ENCODE measurements at regions not wholly inside any gene's neighbourhood (a gene's known extent, or its start where the extent isn't known, plus 50 kb on each side); places are given as distances from the start of the nearest gene placed in this dataset.
"Not testable (repeated sequence)": the region's sequence is repeated elsewhere in the genome, so short reads cannot be mapped to it uniquely, and the experiment has no call there.

DNA sequence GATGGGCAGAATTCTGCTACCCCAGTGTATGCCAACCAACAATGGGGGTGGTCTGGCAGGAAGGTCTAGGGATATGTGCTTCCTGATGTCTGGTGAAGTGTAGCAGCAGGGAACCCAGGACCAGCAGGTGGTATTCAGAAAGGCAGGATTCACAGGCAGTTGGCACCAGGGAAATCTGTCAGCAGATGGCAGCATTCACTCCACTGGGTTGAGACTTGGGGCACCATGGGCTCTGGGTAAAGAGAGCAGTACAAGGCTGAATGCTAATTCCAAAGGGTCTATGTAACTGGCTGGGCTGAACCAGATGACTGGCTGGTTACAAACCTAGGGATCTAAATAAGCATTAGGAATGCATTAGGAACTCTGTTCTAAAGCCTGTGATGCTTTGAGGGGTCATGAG, 466.9 kb upstream of the STXBP6 start:
- Mint-ChIP-seq H3K4me3 (no peak overlapping the region), H3K27me3 (no peaks in the 10 kb centered on the region), H3K9me3 (peaks cover 4 to 25% (median 9%) of the 10 kb centered on the region in 3 donors), H3K27ac (no peak overlapping the region), H3K4me1 (no peaks in the 10 kb centered on the region), H3K36me3 (no peaks in the 10 kb centered on the region)

- Mint-ChIP-seq H3K36me3 (peaks cover 1% of the 10 kb centered on the region), H3K27me3 (no peaks in the 10 kb centered on the region), H3K4me1 (no peaks in the 10 kb centered on the region), H3K9me3 (peaks cover 2 to 18% (median 13%) of the 10 kb centered on the region in 3 donors), H3K27ac (no peak overlapping the region), H3K4me3 (no peak overlapping the region)
These were observed 458.9 kb upstream of the STXBP6 start for GRCh38 chr14:25508845-25509244.

DNA sequence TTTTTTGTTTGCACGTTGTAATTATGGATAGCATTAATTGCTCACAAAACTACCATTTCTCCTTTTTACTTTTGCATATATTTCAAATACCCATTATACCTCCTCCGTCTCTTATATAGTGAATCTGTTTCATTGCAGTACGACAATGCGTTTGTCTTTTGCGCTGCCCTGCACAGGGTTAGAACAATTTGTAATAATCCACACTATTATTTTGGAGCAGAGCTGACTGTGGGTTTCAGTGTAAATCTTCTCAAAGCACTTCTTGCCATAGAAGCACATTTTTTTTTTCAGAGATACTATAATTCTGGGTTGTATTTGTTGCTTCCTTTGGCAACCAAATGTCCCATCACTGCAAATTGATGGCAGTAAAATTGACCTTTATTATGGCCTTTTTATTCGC, 451.8 kb upstream of the STXBP6 start:
- no peaks in the 10 kb centered on the region for H3K36me3 Mint-ChIP-seq
- no peaks in the 10 kb centered on the region for H3K4me1 Mint-ChIP-seq
- no peak overlapping the region for H3K27ac Mint-ChIP-seq
- no peaks in the 10 kb centered on the region for H3K27me3 Mint-ChIP-seq
- peaks cover 1 to 10% (median 2%) of the 10 kb centered on the region in 3 donors for H3K9me3 Mint-ChIP-seq
- H3K4me3 Mint-ChIP-seq, result no peak overlapping the region

- no peaks in the 10 kb centered on the region for H3K36me3 Mint-ChIP-seq
- H3K27me3 Mint-ChIP-seq, result no peaks in the 10 kb centered on the region
- H3K4me3 Mint-ChIP-seq, result no peak overlapping the region
- no peaks in the 10 kb centered on the region for H3K4me1 Mint-ChIP-seq
- peaks cover 0 to 4% (median 0%) of the 10 kb centered on the region in 3 donors for H3K9me3 Mint-ChIP-seq
- no peak overlapping the region for H3K27ac Mint-ChIP-seq
These were observed 439.0 kb upstream of the STXBP6 start for GRCh38 chr14:25488961-25489360.

DNA sequence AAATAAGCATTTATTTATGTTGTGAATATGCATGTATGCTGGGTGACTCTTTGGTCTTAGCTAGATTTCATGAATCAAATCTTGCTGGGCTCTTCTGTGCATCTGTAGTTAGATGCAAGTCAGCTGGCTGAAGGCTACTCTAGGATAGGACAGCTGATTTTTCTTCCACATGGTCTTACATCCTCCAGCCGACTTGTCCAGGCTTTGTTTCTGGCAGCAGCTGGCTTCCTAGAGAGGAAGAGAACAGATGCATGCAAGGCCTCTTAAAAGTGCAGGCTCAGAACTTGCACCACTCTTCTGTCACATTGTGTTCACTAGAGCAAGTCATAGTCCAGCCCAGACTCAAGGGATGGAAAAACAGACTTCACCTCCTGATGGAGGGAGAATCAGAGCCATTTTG, 435.4 kb upstream of the STXBP6 start:
- no peaks in the 10 kb centered on the region for H3K4me1 Mint-ChIP-seq
- peaks cover 0 to 13% (median 0%) of the 10 kb centered on the region in 3 donors for H3K9me3 Mint-ChIP-seq
- no peak overlapping the region for H3K4me3 Mint-ChIP-seq
- no peak overlapping the region for H3K27ac Mint-ChIP-seq
- no peaks in the 10 kb centered on the region for H3K36me3 Mint-ChIP-seq
- no peaks in the 10 kb centered on the region for H3K27me3 Mint-ChIP-seq

GRCh38 chr14:25484906-25485305, 435.0 kb upstream of the STXBP6 start:
- Mint-ChIP-seq H3K27ac (no peak overlapping the region), H3K4me1 (no peaks in the 10 kb centered on the region), H3K4me3 (no peak overlapping the region), H3K27me3 (no peaks in the 10 kb centered on the region), H3K9me3 (peaks cover 0 to 13% (median 0%) of the 10 kb centered on the region in 3 donors), H3K36me3 (no peaks in the 10 kb centered on the region)

- Mint-ChIP-seq H3K9me3 (peaks cover 0 to 13% (median 0%) of the 10 kb centered on the region in 3 donors), H3K27me3 (no peaks in the 10 kb centered on the region), H3K27ac (no peak overlapping the region), H3K36me3 (no peaks in the 10 kb centered on the region), H3K4me3 (no peak overlapping the region), H3K4me1 (no peaks in the 10 kb centered on the region)
These were observed 434.3 kb upstream of the STXBP6 start for GRCh38 chr14:25484235-25484634.

DNA sequence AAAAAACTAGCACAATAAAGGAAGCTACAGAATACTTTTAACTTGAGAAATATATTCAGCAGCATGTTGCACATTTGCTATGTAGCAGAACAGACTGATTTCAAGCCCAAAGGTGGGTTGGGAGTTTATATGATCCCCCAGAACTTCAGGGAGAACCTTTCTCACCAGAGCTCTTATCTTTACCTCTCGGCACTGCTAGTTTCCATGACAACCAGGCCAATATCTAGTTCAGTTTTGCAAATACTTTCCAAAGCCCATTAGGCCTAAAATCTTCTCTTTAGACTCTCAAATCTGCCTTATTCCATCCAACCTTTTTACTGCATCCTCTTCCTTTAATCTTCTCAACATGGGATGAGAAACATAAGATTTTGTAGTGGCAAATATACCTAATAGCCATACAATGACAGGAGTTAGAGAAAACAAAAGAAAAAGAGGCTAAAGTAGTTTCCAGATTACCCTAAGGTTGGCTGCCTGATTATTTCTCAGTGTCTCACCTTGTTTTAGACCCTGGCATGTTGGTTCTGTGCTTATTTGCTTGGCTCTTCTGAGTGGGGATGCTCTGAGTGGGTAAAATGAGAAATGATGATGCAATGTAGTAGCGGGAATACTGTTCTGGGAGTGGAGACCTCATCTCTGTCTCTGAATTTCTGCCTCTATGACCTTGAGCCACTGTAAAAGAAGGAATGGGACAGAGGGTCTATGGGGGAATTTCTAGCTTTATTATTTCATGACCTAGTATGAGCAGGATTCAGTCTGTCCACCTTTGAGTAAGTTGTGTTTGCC, 427.6 kb upstream of the STXBP6 start:
- H3K4me1 Mint-ChIP-seq, result no peaks in the 10 kb centered on the region
- H3K4me3 Mint-ChIP-seq, result no peak overlapping the region
- H3K36me3 Mint-ChIP-seq, result no peaks in the 10 kb centered on the region
- no peaks in the 10 kb centered on the region for H3K27me3 Mint-ChIP-seq
- no peak overlapping the region for H3K27ac Mint-ChIP-seq
- peaks cover 0 to 13% (median 1%) of the 10 kb centered on the region in 3 donors for H3K9me3 Mint-ChIP-seq

GRCh38 chr14:25472700-25473099, 422.8 kb upstream of the STXBP6 start:
- Mint-ChIP-seq H3K4me1 (no peaks in the 10 kb centered on the region), H3K9me3 (peaks cover 0 to 5% (median 1%) of the 10 kb centered on the region in 3 donors), H3K4me3 (no peak overlapping the region), H3K36me3 (no peaks in the 10 kb centered on the region), H3K27me3 (no peaks in the 10 kb centered on the region), H3K27ac (no peak overlapping the region)

GRCh38 chr14:25464772-25465171, 414.8 kb upstream of the STXBP6 start:
- H3K27ac Mint-ChIP-seq, result no peak overlapping the region
- peaks cover 0 to 8% (median 3%) of the 10 kb centered on the region in 3 donors for H3K9me3 Mint-ChIP-seq
- H3K4me1 Mint-ChIP-seq, result no peaks in the 10 kb centered on the region
- H3K36me3 Mint-ChIP-seq, result no peaks in the 10 kb centered on the region
- no peaks in the 10 kb centered on the region for H3K27me3 Mint-ChIP-seq
- no peak overlapping the region for H3K4me3 Mint-ChIP-seq

DNA sequence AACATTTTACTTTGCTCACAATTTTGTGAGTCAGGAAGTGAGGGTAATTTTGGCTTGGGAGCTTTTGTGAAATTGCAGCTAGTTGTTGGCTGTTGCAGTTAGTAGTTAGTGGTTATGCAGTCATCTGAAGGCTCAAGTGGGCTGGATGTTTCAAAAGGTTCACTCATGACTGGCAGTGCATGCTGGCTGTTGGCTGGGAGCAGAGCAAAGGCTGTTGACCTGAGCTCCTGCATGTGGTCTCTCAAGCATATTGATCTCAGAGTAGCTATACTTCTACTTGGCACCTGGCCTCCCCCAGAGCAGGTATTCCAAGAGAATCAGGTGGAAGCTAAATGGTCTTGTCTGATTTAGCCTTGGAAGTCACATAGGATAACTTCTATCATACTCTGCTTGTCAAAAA, 414.1 kb upstream of the STXBP6 start:
- no peak overlapping the region for H3K27ac Mint-ChIP-seq
- H3K4me1 Mint-ChIP-seq, result no peaks in the 10 kb centered on the region
- H3K36me3 Mint-ChIP-seq, result no peaks in the 10 kb centered on the region
- no peaks in the 10 kb centered on the region for H3K27me3 Mint-ChIP-seq
- H3K9me3 Mint-ChIP-seq, result peaks cover 0 to 8% (median 3%) of the 10 kb centered on the region in 3 donors
- no peak overlapping the region for H3K4me3 Mint-ChIP-seq

DNA sequence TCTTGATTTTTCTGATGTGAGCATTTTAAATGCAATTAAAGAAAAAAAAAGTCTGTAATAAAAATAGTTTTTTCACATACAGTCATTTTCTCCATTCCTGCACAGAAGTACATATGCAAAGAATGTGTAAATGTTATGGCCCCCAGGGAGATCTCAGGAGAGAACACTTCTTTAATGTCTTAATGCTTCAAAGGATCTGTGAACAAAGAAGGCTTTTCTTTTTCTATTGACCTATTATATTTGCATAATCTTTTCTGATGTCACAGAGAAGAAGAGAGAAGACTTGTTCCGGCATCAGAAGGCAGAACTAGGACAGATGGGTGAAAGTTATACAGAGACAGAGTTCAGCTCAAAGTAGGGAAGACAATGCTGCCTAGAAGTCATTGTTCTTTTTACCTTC, 413.5 kb upstream of the STXBP6 start:
- Mint-ChIP-seq H3K4me1 (no peaks in the 10 kb centered on the region), H3K27me3 (no peaks in the 10 kb centered on the region), H3K36me3 (no peaks in the 10 kb centered on the region), H3K9me3 (peaks cover 0 to 8% (median 3%) of the 10 kb centered on the region in 3 donors), H3K27ac (no peak overlapping the region), H3K4me3 (no peak overlapping the region)

GRCh38 chr14:25461780-25462179, 411.8 kb upstream of the STXBP6 start:
- Mint-ChIP-seq H3K27me3 (no peaks in the 10 kb centered on the region), H3K4me3 (no peak overlapping the region), H3K27ac (no peak overlapping the region), H3K36me3 (no peaks in the 10 kb centered on the region), H3K4me1 (no peaks in the 10 kb centered on the region), H3K9me3 (peaks cover 0 to 8% (median 3%) of the 10 kb centered on the region in 3 donors)

DNA sequence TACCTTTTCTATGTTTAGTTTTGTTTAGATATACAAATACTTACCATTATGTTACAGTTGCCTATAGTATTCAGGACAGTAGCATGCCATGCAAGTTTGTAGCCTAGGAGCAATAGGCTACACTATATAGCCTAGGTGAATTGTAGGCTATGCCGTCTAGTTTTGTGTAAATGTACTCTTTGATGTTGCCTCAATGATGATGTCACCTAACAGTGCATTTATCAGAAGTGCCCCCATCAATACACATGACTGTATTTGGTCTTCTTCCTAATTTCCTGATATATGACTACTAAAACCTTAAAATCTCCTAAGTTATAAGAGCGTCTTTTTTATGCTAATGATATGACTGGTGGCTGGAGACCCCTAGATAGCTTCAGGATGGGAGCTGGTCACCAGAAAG, 394.4 kb upstream of the STXBP6 start:
- Mint-ChIP-seq H3K9me3 (peaks cover 1 to 12% (median 1%) of the 10 kb centered on the region in 3 donors), H3K36me3 (no peaks in the 10 kb centered on the region), H3K4me3 (no peak overlapping the region), H3K27ac (no peak overlapping the region), H3K27me3 (no peaks in the 10 kb centered on the region), H3K4me1 (no peaks in the 10 kb centered on the region)

GRCh38 chr14:25440382-25440781, 390.4 kb upstream of the STXBP6 start:
- H3K4me1 Mint-ChIP-seq, H3K27me3 Mint-ChIP-seq, H3K36me3 Mint-ChIP-seq: not testable (repeated sequence)

DNA sequence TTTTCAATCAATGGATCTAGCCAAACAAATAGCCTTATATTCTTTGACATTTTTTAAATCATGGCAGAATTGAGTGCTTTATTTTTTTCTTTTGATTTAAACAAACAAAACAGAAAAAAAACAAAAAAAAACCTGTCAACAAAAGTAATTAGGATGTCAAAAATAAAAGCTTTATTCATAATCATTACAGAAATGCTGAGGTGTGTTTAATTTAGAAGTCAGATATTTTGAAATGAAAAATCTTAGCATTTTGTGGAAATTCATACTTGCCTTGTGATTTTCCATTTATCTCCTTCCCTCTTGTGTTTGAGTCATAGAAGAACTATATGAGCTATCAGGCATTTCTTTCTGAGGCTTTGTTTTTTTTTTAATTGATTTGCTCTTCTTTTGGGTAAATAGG, 387.0 kb upstream of the STXBP6 start:
- Mint-ChIP-seq H3K27ac (no peak overlapping the region), H3K9me3 (peaks cover 7 to 31% (median 11%) of the 10 kb centered on the region in 3 donors), H3K36me3 (no peaks in the 10 kb centered on the region), H3K4me3 (no peak overlapping the region), H3K27me3 (no peaks in the 10 kb centered on the region), H3K4me1 (no peaks in the 10 kb centered on the region)

More at GRCh38 chr14:25440382-25440781, 390.4 kb upstream of the STXBP6 start:
- H3K4me3 Mint-ChIP-seq, H3K27ac Mint-ChIP-seq: not testable (repeated sequence)
- peaks cover under 1 to 18% (median 7%) of the 10 kb centered on the region in 3 donors for H3K9me3 Mint-ChIP-seq

All from IgD-negative memory B cell (primary cell).